Effector CD4-positive, alpha-beta T cell (primary cell): ENCODE measurements at regions not wholly inside any gene's neighbourhood (a gene's known extent, or its start where the extent isn't known, plus 50 kb on each side); places are given as distances from the start of the nearest gene placed in this dataset.

Experiments
- DNase-seq: peaks from one replicate; pipeline ENCODE4 v3.0.0-alpha.2; 2020

DNA sequence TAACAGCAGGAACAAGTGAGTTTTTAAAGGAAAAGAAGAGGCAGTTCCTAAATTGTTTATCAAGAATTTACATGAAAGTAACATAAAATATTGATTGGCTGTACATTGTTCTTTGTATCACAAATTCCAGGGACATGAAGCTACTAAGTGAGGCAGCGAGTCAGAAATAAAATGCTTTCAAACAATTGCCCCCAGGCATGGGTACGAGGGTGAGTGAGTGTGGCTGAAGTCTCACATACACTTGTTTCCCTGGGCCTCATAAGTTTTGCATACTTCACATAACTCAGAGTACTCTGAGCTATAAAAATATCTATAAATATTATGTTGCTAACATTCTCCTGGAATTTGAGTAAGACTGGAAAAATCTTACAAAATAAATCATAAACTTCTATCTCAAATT lies 511.6 kb upstream of the PRKX start:
- DNase-seq: no peak

DNA sequence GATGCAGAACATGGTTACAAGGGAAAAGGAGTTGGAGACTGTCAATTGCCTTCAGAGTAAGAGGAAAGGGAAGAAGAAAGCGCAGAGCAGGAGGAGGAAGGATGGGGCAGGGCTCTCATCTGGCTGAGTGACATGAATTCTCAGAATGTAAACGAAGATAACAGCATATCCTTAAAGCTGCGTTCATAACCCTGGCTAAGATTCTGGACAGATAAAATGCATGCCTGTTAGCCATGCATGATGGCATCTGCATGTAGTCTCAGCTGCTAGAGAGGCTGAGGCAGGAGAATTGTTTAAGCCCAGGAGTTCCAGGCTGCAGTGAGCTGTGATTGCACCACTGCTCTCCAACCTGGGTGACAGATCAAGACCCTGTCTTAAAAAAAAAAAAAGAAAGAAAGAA lies 493.5 kb upstream of the PRKX start:
- DNase-seq: no peak

DNA sequence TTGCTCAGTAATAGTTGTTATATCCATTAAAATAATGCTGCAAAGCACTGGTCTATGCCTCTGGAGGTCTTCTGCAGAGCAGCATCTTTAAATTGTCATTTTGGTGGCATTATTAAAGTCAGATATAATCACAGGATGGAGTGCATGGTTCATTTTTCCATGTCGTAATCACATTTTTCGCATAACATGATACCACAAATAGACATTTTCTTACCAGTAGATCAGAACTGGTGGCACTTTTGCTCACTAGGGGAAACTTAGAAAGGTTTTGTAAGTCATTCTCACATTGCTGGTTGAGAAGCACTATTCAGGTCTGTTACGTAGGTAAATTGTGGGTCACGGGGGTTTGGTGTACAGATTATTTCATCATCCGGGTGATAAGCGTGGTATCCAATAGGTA lies 484.5 kb upstream of the PRKX start:
- DNase-seq: no peak

DNA sequence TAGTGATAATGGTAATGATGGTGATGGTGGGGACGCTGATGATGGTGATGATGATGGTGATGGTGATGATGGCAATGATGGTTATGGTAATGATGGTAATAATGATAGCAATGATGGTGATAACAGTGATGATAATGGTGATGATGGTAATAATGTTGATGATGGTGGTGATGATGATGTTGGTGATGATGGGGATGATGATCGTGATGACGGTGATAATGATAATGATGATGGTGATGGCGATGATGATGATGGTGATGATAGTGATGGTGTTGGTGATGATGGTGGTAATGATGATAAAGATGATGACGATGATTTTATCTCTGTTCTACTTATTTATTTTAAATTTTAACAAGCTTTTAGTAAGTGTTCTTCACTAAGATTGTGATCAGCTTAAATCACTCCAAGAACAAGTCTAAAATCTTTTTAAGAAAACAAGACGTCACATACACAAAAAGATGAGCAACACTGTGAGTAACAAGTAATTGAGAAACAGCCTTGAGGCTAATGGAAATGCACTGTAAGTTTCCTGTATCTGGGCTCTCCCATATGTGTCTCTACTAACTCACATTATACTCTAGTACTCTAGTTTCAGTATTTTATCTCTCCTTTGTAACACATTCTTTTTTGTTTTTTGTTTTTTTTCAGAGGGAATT lies 480.2 kb upstream of the PRKX start:
- DNase-seq: no peak

DNA sequence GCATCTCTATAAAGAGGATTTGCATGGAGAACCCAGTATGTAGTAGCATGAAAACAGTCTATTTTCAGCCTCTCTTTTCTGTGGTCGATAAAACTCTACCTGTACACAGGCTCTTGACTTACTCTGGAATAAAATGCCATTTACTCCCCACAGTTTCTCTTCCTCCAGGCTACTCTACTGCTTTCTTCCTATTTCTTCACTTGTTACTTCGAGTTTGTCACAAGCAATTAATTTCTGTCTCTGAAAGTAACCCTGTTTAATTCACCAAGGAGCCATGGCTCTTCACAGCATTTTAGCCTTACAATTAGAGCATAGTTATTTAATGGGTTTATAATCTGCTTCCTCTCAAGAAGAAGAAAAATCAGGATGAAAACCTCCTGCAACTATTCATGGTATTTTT lies 472.9 kb upstream of the PRKX start:
- no peak for DNase-seq

DNA sequence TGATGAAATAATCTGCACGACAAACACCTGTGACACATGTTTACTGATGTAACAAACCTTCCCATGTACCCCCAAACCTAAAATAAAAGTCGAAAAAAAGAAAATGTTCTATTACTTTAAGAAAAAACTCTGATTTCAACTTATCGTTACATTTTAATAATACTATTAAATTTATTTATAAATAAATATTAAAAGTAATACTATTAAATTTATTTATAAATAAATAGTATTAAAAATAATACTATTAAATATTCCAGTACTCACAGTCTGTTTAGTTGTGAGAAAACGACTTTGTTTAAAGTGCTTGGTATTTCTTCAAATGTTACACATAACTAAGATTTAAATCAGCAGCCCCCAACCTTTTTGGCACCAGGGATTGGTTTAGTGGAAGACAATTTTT lies 471.6 kb upstream of the PRKX start:
- no peak for DNase-seq

DNA sequence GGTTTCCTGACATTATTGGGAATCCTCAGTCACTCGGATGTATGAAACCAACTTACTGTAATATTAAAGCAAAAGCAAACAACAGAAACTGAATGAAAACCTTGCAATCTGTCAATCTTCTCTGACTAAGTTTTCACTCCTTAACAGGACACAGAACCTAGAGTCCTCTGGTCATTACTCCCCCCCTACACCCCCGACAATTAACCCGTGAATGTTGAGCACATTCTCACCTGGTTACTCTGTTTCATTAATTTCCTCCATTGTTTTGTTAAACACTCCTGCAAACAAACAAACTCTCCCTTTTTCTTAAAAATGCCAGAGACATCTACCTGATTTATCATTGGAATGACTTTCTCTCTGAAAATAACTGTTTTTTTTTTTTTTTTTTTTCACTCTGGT lies 469.0 kb upstream of the PRKX start:
- no peak for DNase-seq

DNA sequence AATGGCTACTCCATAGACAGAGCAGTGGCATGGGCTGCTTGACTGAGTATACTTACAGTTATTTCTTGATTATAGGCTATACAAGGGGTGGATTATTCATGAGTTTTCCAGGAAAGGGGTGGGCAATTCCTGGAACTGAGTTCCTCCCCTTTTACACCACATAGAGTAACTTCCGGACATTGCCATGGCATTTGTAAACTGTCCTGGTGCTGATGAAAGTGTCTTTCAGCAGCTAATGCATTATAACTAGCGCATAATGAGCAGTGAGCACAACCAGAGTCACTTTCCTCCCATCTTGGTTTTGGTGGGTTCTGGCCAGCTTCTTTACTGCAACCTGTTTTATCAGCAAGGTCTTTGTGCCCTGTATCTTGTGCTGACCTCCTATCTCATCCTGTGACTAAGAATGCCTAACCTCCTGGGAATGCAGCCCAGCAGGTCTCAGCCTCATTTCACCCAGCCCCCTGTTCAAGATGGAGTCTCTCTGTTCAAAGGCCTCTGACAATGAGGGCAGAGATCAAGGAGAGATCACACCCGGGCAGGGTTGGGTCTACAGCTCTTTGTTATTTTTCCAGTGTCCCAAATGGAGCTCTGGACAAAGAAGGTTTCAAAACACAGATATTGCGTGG lies 468.4 kb upstream of the PRKX start:
- no peak for DNase-seq

DNA sequence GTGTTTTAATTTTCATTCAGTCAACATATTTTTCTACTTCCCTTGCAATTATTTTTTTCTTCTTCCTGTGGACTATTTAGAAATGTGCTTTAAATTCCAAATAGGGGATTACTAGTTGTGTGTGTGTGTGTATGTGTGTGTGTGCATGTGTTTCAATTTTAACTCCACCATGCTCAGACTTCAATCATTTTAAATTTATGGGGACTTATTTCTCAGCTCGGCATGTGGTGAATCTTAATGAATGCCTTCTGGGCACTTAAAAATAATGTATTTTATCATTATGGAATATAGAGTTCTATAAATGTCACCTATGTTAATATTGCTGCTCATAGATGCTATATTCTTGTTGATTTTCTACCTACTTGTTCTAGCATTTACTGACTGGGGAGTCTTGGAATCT lies 465.6 kb upstream of the PRKX start:
- DNase-seq: no peak

DNA sequence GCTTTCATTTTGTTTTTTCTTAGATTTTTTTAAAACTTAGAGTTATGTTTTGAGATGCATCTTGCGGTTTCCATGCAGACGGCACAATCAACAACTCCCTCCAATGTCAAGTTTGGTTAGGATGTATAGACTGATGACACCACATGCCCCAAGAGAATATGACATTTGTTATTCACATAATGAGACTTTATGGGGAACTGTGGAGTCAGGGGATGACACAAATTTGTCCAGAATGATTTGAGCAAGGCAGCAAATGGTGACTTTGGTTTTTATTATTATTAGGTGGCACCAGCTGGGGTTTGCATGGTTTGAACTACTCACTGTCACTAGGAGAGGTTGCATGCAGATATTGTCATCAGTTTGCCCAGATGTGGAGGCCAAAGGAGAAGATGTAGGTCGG lies 461.8 kb upstream of the PRKX start:
- DNase-seq: no peak

DNA sequence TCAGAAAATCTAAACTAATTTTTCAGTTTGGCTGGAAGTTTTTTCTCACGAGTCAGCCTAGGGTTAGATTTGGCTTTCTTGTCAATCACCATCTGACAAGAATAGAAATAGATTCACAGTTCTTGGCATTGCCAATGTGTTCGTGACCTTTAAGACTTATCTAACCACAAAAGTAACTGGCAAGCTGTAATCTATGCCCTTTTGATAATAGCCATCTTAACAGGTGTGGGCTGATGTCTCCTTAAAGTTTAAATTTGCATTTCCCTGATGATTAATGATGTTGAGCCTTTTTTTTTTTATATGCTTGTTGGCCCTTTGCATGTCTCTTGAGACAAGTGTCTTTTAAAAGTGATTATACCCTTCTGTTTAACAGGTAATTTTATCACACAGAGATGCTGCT lies 460.3 kb upstream of the PRKX start:
- DNase-seq: no peak

DNA sequence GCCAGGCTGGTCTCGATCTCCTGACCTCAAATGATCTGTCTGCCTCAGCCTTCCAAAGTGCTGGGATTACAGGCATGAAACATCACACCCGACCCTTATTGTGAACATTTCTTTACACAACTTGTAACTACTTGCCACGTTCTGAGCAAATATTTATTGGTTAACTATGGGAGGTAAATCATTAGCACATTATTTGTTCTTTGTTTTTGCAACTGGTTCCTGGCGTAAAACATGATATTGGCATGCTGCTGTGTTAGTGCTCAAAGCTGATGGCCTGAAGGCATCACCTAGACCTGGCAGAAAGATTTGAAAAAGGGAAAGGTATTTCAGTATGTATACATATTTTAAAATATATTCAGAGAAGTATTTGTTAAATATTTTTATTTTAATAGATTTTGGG lies 438.3 kb upstream of the PRKX start:
- no peak for DNase-seq

DNA sequence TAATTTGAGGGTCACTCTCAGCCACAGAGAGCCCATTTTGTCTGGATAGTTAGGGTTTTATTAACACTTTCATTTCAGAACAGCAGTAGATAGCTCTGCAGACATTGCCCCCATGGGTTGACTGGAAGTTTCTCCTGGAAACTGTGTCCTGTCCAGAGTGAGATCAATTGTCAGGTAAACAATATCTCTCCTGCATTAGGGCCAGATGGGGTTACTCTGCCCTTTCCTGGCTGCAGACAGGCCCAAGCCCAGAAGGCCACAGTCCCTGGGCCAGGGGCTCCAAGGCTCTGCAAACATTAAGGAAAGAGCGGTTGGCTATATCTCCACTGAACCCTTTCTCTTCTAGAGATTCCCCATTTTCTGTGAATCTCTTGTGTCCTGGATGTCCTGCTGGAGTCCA lies 436.8 kb upstream of the PRKX start:
- DNase-seq: no peak

DNA sequence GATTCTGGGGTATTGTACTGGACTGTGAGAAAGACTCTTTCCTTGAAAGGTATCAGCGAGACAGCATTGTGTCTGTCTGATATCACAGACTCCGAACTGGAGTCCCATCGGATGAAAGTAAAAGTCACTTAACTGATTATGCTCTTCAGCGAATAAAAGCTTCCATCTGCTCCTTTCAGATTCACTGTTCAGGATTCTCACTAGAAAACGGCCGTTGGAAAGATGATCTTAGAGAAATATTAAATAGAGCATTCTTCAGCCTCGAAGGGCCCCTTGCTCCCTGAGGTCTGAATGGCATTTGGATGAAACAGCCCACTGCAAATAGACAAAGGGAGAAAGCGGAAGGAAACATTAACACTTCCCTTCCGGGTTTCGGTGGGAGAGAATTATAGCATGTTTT lies 416.2 kb upstream of the PRKX start:
- no peak for DNase-seq

DNA sequence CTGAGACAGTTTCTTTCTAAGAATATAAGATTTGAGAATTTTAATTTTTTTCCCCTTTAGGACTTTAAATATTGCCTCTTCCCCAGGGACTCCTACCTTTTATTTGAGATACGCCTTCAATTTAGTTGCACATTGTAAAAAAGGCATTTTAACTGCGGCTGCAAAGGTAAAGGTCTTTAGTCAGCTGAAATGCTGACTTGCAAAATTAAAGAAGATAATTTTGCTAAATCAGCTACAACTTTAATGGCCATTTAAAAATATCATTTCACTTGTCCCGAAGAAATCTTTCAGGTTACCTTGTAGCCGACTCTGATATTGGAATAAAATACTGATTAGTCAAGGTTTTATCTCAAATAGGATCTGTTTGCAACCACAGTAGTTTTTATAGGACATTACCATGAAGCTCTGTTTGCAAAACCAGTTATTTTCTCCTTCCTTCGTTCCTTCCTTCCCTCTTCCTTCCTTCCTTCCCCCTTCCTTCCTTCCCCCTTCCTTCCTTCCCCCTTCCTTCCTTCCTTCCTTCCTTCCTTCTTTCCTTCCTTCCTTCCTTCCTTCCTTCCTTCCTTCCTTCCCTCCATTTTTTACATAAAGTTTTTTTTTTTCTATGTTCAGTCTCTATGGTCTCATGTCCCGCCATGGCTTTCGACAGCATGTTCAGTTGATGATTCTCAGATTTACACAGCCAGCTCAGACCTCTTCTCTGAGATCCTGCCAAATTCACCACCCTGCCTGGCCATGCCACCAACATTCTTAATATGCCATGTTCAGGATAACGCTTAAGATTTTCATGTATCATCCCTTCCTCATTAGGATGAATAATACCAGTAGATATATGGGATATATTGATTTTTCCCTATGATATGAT lies 405.4 kb upstream of the PRKX start:
- DNase-seq: no peak

DNA sequence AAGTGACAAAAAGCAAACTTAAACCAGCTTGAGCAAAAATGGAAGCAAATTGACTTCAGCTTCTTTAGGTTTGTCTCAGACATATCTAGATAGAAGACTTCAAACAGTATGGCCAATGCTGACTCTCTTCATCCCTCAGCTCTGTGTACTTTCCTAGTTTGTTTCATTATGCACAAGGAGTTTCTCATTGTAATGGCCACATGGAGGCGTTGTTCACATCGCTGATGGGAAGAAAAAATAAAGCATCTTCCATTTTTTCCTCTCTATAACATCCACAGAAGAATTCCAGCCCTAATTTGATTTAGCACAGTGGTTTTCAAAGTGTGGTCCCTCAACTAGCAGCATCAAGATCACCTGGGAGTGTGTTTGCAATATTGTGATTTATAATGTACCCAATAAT lies 397.5 kb upstream of the PRKX start:
- no peak for DNase-seq

DNA sequence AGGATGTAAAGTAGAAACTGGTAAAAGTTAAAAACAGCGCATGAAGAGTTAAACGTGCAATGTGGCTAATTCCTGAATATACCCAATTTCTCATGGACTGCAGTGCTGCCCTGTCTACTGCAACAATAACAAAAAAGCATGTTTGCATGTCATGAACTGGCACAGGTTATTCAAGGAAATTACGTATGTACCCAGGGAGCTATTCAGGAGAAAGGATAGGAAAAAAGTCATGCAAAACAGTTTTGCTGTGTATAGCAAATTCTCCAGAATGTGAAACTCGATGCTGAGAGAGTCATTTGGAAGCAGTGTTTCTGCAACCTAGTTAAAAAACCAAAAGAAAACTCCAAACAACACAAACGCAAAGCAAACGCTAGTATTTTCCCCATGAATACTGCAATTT lies 381.5 kb upstream of the PRKX start:
- no peak for DNase-seq

DNA sequence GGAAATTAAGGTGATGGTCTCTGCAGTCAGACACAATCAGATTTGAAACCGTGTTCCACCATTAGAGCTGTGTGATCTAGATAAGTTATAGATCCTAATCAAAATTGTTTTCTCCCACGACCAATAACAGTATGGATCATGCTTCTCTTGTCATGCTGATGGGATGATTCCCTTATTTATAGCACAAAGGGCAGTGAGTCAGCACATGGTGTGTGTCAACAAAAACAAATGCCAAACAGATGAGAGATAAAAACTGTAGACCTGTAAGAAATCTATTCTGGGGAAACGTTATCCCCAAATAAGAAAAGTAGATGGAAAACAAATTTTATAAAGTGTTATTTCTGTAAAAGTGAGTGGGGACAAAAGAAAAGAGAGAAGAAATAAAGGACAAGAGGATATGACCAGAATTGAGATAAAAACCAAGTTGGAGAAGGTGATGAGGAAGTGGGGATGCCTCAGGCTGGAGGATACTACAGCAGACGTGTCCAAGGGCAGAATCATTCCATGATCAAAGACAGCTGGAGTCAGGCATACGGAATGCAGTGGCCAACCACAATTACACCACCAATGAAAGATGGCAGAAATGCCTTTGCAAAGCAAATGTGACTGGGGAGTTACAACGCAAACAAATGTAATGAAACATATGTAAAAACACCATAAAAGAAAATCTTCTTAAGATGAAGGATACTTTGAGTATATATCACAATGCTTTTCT lies 377.8 kb upstream of the PRKX start:
- no peak for DNase-seq

DNA sequence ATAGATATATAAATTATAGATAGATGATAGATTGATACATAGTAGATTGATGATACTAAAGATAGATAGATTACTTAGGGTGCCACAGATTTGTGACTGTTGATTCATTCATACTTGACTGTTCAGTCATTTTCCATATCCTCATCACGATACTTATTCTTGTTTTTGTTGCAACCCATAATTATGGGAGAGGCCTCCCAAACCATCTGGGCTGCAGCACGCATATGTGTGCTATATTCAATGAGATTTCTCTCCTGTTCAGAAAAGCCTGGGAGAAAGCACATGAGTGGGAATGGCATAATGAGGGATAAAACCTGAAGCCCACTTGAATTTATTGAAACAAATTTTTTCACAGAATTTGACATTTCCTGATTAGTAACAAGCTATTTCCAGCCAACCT lies 346.4 kb upstream of the PRKX start:
- DNase-seq: no peak

DNA sequence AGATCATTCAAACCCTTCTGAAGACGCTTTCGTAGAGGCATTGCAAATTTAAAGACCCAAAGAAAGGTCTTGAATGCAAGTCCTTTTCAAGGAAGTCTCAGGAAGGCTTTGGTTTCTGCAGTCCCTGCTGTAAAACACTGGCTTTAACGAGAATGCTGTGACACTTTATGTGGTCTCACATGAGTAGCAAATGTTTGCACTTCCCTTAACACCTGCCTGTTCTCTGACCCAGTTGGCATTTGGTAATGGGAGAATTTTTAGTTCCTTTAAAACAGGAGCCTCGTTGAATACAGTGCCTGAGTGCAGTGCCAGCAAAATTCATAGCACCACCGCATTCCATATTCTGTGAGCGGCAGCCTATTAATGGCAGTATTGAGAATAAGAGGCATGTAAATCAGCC lies 330.5 kb upstream of the PRKX start:
- no peak for DNase-seq

DNA sequence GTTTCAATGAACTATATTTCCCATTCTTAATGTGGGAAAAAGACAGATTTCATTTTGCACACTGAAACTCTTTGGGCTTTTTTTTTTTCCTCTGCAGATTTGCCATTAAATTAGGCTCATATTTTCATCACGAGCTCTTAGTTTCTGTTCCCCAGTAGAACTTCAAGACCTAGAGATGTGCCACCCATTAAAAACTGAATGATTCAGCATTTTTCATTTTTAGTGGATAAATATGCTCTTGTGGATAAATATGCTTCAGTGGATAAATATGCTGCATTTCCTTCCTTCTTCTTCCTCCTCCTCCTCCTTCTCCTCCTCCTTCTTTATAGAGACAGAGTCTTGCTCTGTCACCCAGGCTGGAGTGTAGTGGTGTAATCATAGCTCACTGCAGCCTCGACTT lies 322.4 kb upstream of the PRKX start:
- no peak for DNase-seq

DNA sequence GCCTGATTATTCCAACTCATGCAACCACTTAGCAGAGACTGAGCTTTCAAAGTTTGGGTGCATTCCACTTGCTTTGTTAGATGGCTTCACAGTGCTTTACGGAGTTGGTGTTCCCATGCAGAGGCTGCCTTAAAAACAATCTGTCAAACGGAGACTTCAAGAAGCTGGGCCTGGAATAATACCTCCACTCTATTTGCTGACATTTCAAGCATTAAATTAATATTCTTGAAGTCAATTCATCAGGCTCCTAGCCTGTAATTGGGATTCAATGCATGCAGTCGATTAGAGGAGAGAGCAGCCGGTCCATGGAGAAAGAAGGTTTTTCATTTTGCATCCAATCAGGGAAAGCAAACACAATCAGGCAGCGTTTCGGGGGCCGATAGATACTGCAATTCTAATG lies 314.7 kb upstream of the PRKX start:
- no peak for DNase-seq

DNA sequence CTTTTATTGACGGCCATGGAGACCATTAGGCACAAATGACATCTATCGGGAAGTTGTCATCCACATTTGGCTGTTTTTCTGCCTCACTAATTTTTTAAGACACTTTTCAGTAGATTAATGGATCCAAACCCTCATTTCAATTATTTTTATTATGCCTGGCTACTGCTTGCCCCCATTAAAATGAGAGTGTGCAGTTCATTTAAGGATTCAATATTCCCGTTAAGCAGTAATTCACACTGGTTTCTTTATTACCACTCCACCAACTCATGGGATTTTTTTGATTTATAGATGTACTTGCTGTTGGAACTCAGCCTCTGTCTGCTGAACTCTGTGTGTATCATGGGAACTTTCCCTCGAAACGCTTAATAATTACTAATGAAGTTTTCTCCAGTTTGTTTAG lies 291.8 kb upstream of the PRKX start:
- no peak for DNase-seq

DNA sequence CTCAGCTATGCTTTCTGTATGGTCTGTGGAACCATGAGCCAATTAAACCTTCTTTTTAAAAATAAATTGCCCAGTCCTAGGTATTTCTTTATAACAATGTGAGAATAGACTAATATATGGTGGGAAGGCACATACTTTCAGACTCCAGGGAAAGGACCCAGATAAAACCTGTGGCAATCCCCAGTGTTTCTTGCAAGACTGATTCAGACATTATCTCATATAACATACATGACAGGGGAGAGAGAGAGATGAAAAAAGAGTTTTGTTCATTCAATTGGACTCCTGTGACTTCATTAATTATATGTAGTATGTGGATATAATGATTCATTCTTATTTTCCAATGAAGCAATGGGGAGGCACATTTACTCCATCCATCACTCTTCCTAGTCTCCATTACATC lies 291.4 kb upstream of the PRKX start:
- DNase-seq: no peak
